Keratinocyte (primary cell): ENCODE measurements at regions not wholly inside any gene's neighbourhood (a gene's known extent, or its start where the extent isn't known, plus 50 kb on each side); places are given as distances from the start of the nearest gene placed in this dataset.

Experiments used
- EZH2 ChIP-seq: IDR thresholded peaks from one replicate; pipeline ENCODE4 v1.6.1; 2012; ENCODE audit warnings: inconsistent platforms, mild to moderate bottlenecking, low read length, moderate library complexity
- TF ChIP-seq, protein P1 (sequence below), 3 experiments: IDR thresholded peaks in 1 of 3; conservative IDR thresholded peaks in 1 of 3; optimal IDR thresholded peaks in 1 of 3; 2 replicates in 2 of 3; 3 replicates in 1 of 3; pipeline versions ENCODE3 to v1.5.1; 2011; ENCODE audit warnings: low read length in 3 of 3, mild to moderate bottlenecking in 3 of 3, moderate library complexity in 2 of 3, control low read depth in 1 of 3, inconsistent platforms in 1 of 3; ENCODE audit not compliant: insufficient read depth in 2 of 3; ENCODE audit errors: extremely low read depth in 1 of 3

DNA sequence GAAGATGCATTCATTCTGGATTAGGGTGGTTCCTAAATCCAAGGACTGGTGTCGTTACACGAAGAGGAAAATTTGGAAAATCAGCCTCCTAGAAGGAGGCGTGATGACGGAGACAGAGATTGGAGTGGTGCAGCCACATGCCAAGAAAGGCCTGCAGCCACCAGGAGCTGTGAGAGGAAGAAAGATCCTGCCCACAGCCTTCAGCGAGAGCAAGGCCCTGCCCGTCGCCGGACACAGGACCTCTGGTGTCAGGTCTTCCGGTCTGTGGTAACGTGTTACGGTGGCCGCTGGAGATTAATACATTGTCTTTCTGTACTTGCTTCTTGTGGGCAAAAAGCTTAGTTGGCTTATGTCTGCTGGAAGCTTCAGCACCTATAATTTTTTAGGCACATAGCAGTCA, 1045.8 kb downstream of the BRD1 start:
- TF ChIP-seq, protein P1, sequence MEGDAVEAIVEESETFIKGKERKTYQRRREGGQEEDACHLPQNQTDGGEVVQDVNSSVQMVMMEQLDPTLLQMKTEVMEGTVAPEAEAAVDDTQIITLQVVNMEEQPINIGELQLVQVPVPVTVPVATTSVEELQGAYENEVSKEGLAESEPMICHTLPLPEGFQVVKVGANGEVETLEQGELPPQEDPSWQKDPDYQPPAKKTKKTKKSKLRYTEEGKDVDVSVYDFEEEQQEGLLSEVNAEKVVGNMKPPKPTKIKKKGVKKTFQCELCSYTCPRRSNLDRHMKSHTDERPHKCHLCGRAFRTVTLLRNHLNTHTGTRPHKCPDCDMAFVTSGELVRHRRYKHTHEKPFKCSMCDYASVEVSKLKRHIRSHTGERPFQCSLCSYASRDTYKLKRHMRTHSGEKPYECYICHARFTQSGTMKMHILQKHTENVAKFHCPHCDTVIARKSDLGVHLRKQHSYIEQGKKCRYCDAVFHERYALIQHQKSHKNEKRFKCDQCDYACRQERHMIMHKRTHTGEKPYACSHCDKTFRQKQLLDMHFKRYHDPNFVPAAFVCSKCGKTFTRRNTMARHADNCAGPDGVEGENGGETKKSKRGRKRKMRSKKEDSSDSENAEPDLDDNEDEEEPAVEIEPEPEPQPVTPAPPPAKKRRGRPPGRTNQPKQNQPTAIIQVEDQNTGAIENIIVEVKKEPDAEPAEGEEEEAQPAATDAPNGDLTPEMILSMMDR (optimal IDR thresholded peaks at IDR 0.05 in 1 of 3, IDR thresholded peaks at IDR 0.05 in 1 of 3, conservative IDR thresholded peaks at IDR 0.05 in 1 of 3; ENCODE audit: extremely low read depth in 1 of 3, insufficient read depth in 2 of 3, low read length in 3 of 3): no peak
- TF ChIP-seq EZH2: no peak
